ENCODE measurements at regions not wholly inside any gene's neighbourhood (a gene's known extent, or its start where the extent isn't known, plus 50 kb on each side); places are given as distances from the start of the nearest gene placed in this dataset.

- no peaks in the 10 kb centered on the region for H3K36me3 ChIP-seq
- H3K27ac ChIP-seq: no peak overlapping the region
- TF ChIP-seq, protein P1, sequence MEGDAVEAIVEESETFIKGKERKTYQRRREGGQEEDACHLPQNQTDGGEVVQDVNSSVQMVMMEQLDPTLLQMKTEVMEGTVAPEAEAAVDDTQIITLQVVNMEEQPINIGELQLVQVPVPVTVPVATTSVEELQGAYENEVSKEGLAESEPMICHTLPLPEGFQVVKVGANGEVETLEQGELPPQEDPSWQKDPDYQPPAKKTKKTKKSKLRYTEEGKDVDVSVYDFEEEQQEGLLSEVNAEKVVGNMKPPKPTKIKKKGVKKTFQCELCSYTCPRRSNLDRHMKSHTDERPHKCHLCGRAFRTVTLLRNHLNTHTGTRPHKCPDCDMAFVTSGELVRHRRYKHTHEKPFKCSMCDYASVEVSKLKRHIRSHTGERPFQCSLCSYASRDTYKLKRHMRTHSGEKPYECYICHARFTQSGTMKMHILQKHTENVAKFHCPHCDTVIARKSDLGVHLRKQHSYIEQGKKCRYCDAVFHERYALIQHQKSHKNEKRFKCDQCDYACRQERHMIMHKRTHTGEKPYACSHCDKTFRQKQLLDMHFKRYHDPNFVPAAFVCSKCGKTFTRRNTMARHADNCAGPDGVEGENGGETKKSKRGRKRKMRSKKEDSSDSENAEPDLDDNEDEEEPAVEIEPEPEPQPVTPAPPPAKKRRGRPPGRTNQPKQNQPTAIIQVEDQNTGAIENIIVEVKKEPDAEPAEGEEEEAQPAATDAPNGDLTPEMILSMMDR (IDR thresholded peaks at IDR 0.05): no peak
- no peak for TF ChIP-seq POLR2A (IDR thresholded peaks at IDR 0.05)
- 95% methylated on average over 8 of the region's 26 CpGs; no CpG with 5 or more reads in 1 of the 2 donors for WGBS, 2 donors
- no peak overlapping the region for H3K4me3 ChIP-seq
- no peaks in the 10 kb centered on the region for H3K27me3 ChIP-seq
- DNase-seq: no peak
- peaks cover 0 to 42% (median 0%) of the 10 kb centered on the region in 3 donors for H3K9me3 ChIP-seq
- H3K4me1 ChIP-seq: no peaks in the 10 kb centered on the region
- intact Hi-C loops (cut with DNase I): no loop called here
Measured at GRCh38 chr1:95752515-95753381, 518.7 kb downstream of the RWDD3 start.

DNA sequence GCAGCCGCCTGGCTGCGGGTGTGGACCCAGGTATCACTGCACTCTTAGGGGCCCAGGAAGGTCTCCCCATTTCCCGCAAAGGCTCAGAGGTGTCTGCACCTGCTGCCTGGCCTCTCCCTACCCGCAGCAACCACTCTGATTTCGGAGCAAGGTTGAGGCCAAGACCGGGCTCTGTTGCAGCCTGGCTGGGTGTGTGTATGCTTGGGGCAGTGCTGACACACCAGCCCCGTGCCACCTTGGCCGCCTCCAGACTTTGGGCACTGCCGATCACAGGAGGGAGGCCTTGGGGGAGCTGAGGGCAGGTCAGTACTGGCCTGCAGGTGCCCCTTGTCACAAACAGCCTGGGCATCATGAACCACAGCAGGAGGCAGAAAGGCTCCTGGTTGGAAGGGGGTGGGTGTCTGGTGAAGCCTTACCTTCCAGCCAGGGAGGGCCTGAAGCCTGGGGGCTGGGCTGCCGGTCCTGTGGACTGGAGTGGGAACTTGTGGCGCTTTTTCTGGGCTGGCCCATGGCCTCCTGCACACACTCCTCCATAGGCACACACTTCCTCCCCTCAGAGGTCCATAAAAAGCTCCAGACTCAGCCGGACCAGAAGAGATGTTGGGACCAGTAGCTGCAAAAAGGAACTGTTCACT is 519.5 kb downstream of the RWDD3 start:
- Histone ChIP-seq H3K27ac (no peak overlapping the region), H3K36me3 (no peaks in the 10 kb centered on the region), H3K27me3 (no peaks in the 10 kb centered on the region), H3K4me3 (no peak overlapping the region), H3K9me3 (peaks cover 0 to 42% (median 0%) of the 10 kb centered on the region in 3 donors), H3K4me1 (no peaks in the 10 kb centered on the region)
- TF ChIP-seq, protein P1 (IDR thresholded peaks at IDR 0.05): no peak
- TF ChIP-seq POLR2A (IDR thresholded peaks at IDR 0.05): no peak
- no peak for DNase-seq
- intact Hi-C loops (cut with DNase I): no loop called here
- 94% methylated on average over 3 of the region's 12 CpGs; no CpG with 5 or more reads in 1 of the 2 donors for WGBS, 2 donors

- Histone ChIP-seq H3K9me3 (peaks cover 0 to 42% (median 0%) of the 10 kb centered on the region in 3 donors), H3K27me3 (no peaks in the 10 kb centered on the region), H3K36me3 (no peaks in the 10 kb centered on the region), H3K4me3 (no peak overlapping the region), H3K27ac (no peak overlapping the region), H3K4me1 (no peaks in the 10 kb centered on the region)
- 90 to 100% methylated on average over 2 of the region's 6 CpGs for WGBS, 2 donors
- intact Hi-C loops (cut with DNase I): no loop called here
- no peak for TF ChIP-seq POLR2A (IDR thresholded peaks at IDR 0.05)
- TF ChIP-seq, protein P1 (IDR thresholded peaks at IDR 0.05): no peak
- no peak for DNase-seq
Measured at GRCh38 chr1:95754412-95754811, 520.4 kb downstream of the RWDD3 start.

GRCh38 chr1:95766036-95766435 is 532.0 kb downstream of the RWDD3 start:
- Histone ChIP-seq H3K9me3 (peaks cover 0 to 7% (median 0%) of the 10 kb centered on the region in 3 donors), H3K27ac (no peak overlapping the region), H3K4me1 (no peaks in the 10 kb centered on the region), H3K36me3 (no peaks in the 10 kb centered on the region), H3K4me3 (no peak overlapping the region), H3K27me3 (no peaks in the 10 kb centered on the region)
- TF ChIP-seq, protein P1 (IDR thresholded peaks at IDR 0.05): no peak
- no peak for TF ChIP-seq POLR2A (IDR thresholded peaks at IDR 0.05)
- DNase-seq: no peak
- intact Hi-C loops (cut with DNase I): no loop called here
- 32 to 65% methylated on average over 1 of the region's 1 CpG for WGBS, 2 donors

DNA sequence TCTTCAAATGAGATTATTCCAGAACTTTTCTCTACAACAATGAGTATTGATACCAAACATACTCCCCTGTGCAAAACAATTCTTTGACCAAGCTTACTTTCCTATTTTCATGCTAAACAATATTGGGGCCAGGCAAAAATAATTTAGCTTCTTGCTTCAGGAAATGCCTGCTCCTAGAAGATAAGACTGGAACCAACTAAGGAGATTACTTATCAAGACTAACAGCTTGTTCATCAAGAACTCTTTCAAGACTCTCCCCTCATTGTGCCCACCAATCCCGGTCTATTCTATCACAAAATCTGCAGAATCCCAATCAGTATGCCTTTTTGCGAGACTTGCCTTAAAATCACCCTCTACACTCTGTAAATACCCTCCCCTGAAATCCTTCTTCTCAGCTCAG is 536.6 kb downstream of the RWDD3 start:
- 59 to 66% methylated on average over 2 of the region's 2 CpGs for WGBS, 2 donors
- Histone ChIP-seq H3K27ac (no peak overlapping the region), H3K4me3 (no peak overlapping the region), H3K27me3 (no peaks in the 10 kb centered on the region), H3K9me3 (no peaks in the 10 kb centered on the region), H3K4me1 (no peaks in the 10 kb centered on the region), H3K36me3 (no peaks in the 10 kb centered on the region)
- intact Hi-C loops (cut with DNase I): no loop called here
- no peak for DNase-seq
- TF ChIP-seq POLR2A (IDR thresholded peaks at IDR 0.05): no peak
- TF ChIP-seq, protein P1 (IDR thresholded peaks at IDR 0.05): no peak
